Suppressor macrophage treated with lipopolysaccharide for 1 hour (primary cell): ENCODE measurements at regions not wholly inside any gene's neighbourhood (a gene's known extent, or its start where the extent isn't known, plus 50 kb on each side); places are given as distances from the start of the nearest gene placed in this dataset.
"Not testable (repeated sequence)": the region's sequence is repeated elsewhere in the genome, so short reads cannot be mapped to it uniquely, and the experiment has no call there.

ENCODE experiments used
- DNase-seq, 3 donors: peaks; one replicate each; pipeline ENCODE4 v3.0.0-alpha.2; 2020 to 2022

DNA sequence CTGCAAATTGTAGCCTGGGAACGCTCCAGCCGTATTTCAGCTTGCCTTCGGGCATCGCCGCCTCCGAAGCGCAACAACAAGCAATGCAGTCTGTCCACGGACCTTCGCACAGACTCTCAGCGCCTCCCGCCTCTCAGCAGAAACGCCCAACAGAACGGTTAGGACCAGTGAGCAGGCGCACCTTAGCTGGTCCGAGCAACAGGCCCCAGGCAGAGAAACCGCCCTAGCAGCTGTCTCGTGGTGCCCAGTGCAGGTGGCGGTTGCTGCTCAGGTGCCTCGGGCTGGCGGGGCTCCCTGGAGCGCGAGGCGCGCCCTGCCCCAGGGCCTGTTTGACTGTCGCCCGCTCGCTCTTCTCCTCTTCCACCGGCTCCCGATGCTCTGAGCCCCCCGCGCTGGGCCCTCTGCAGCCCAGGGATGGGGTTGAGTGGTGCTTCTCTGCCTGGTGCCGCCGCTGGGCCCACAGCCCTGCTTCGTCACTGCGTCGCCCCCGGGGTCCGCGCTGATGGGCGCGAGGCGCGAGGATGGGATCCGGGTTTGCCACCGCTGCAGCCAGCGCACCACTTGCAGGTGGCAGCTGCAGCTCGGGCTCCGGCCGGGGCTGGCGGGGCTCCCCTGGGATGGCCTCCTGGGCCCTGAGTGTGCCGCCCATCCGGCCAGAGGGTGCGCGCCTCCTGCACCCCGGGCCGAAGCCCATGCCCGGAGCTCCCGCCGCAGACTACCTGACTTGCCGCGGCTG is 268.4 kb upstream of the FRG2C start:
- DNase-seq, result no peak

DNA sequence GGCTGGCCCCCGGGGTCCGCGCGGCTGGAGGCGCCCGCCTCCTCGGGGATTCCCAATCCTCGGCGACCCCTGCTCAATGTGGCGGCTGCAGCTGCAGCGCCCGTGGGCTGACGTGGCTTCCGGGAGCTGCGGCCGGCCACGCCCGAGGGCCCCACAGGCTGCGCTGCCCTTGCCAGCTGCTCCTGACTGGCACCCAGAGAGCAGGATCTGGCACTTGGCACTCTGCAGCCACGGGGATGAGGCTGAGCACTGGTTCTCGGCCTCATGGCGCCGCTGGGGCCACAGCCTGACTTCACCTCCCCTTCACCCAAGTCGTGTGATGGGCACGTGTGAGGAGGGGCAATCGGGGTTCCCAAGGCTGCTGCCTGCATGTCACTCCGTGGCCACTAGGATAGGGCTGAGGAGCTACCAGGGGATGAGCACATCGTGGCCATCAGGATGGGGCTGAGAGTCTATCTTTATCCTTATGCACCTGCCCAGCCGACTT is 267.8 kb upstream of the FRG2C start:
- DNase-seq, result peak in 2 of 3 donors; percentile 3 to 15

DNA sequence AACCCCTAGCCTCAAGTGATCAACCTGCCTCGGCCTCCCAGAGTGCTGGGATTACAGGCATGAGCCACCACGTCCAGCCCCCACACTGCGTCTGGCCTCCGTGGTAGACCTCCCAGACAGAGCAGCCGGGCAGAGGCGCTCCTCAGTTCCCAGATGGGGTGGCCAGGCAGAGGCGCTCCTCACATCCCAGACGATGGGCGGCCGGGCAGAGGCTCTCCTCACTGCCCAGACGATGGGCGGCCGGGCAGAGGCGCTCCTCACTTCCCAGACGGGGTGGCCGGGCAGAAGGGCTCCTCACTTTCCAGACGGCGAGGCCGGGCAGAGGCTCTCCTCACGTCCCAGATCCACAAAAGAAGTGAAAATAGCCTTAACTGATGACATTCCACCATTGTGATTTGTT is 266.6 kb upstream of the FRG2C start:
- DNase-seq, result not testable (repeated sequence)

DNA sequence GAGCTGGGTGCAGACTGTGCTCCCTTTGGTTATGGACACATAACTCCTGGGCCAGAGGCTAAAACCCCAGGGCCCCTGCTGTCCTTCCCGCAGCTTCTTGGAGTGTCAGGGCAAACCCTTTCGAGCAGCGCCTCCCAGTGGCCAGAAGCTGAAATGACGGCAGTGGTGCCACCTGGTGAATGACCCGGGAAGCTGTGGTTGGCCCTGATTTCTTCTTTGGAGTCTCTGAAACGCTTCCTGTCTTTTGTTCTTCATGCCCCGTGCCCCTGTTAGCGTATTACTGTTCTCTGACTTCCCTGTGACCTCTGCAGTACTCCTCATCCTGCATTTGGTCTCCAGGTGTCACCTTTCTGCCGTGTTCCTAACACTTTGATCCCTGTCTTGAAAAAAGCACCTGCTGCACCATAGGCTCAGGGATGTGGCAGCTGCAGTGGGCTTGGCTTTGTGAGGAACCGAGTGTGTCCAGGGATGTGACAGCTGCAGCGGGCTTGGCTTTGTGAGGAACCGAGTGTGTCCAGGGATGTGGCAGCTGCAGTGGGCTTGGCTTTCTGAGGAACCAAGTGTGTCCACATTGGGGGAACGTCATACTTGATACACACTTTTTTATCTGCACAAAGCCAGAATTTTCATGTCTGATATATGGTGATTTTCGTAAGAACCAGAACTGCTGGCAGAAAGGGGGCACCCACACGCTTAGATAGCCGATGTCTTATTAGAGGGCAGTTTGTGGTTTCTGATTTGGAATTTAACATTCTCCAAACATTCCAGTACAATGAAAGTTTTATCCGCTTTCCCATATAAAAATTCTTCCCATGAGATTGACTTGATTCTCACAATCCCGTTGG is 241.8 kb upstream of the FRG2C start:
- not testable (repeated sequence) for DNase-seq

DNA sequence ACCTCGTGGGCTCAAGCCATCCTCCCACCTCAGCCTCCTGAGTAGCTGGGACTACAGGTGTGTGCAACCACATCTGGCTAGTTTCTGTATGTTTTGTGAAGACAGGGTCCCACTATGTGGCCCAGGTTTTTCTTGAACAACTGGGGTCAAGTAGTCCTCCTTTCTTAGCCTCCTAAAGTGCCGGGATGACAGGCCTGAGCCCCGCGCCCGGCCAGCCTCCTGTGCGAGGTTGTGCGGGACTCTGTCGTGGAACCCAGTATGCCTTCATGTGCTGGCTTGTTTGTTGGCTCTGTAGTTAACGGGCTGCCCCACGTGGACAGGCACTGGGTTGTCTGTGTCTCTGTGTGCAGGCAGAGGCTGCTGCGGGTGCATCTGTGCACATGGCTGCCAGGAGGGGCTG is 238.7 kb upstream of the FRG2C start:
- DNase-seq, result not testable (repeated sequence)

DNA sequence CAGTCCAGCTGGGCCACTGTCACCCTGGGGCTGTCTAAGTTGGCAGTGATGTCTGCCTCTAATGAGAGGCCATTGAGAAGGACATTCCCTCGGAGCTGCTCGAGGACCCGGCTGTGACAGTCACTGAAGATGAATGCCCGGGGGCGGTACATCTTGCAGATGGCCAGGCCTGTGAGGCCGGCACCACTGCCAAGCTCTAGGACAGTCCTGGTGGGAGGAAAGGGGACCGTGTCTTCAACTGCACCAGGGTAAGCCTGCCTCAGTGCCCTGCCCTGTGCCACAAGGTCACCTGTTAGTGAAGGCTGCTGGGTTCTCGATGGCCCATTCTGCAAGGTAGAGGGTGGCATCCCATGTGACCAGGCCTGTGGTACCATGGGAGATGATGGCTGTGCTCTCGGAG is 236.6 kb upstream of the FRG2C start:
- DNase-seq, result not testable (repeated sequence)

DNA sequence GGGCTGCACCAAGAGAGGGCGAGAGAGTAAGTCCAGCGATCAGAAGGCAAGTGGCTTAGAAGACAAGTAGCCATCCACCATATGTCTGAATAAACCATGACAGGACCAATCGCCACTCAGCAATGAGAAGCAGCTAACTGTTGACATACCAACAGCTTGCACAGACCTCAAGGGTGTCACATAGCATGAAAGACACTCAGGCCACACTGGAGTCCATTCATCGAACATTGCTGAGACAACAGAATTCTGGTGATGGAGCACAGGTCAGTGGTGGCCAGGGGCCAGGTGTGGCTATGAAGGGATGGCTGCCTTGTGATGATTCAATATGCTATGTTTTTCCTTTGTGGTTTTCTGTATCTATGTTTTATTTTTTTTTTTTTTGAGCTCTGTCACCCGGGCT is 236.2 kb upstream of the FRG2C start:
- not testable (repeated sequence) for DNase-seq

DNA sequence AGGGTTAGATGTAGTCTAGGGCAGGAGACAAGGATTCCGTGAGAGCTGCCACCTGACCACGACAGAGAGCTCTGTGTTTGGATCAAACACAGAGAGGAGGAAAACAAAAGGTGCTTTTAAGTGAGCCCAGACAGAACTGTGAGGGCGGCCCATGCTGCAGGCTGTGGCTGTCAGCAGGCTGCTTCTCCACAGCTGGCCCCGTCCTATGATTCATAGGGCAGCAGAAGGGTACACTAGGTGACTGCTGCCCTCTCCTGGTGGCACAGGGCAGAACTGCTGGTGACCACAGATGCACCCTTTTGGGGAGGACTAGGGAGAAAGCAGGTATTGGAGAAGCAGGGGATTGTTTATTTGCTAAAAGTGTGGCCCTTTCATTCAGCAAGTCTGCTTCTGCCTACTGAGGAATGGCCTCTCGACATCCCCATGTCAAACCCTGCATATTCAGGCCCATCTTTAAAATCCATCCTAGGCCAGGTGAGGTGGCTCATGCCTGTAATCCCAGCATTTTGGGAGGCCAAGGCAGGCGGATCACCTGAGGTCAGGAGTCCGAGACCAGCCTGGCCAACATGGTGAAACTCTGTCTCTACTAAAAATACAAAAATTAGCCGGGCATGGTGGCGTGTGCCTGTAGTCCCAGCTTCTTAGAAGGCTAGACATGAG is 234.4 kb upstream of the FRG2C start:
- DNase-seq, result peak; percentile 80 to 90 (median 87)

DNA sequence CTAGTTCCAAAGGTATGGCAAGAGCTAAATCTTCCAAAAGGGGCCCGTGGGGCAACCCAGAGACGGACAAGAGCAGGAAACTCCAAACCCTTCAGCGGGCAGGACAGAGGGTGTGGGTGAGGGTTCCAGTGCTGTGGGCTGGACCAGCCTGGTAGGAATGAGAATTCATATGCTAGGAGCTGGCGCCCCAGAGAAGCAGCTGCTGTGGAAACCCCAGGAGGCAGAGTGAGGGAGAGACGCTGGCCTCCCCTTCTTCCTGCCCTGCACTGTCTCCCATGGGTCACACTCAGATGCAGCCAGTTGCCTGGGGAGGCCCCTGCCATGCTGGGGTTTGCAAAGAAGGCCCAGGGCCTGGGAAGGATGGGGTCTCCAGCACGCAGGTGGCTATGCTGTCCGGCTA is 233.7 kb upstream of the FRG2C start:
- DNase-seq, result not testable (repeated sequence)

DNA sequence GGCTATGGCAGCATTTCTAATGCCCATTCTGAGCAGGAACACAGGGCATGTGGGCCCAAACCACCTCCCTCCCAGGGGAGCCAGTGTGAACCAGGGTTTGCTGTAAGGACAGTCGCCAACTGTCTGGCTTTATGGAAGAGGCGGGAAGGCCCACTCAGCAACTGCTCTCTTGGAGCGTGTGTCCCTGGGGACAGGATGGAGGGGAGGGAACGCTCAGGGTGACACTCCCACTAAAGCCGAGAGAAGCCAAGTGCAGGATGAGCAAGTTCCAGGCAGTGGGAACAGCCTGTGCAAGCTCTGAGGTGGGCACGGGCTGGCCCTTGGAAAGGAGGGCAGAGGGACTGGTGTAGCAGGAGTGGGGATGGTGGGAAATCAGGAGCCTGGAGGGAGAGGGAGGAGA is 233.0 kb upstream of the FRG2C start:
- DNase-seq, result not testable (repeated sequence)

DNA sequence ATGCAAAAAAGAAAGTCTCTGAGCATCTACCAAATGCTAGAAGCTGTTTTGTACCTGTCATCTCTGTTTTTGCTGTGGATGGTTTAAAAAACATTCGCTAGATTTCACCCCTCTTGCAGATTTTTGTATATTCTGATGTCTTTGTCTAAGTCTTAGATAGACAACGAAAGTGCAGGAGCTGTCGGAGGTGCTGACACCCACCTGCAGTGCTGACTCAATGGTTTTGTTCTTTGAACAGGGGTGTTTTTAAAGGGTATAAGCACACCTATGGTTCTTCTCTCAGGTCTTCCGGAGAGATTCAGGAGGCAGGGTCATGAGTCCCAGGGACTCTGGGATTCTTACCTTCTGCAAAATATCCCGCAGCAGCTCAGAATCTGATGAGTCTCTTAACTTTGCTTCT is 231.7 kb upstream of the FRG2C start:
- DNase-seq, result not testable (repeated sequence)

DNA sequence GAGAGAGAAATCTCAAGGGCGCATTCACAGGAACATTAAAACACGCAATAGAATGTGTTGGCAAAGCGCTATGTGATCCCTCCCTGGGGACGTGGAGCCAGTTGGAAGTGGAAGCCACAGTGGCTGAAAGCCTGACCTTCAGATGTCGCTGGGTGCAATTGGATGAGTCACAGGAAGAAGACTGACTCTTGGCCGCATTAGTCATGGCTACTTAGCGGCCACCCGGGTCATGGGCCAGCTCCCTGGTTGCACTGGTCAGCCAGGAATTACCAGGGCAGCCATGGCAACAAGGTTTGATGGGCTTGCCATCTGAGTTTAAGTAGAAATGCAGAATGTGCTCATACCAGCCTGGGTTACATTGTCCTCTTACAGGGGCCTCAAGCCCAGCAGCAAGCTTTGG is 231.2 kb upstream of the FRG2C start:
- DNase-seq, result peak; percentile 85 to 91 (median 88)

DNA sequence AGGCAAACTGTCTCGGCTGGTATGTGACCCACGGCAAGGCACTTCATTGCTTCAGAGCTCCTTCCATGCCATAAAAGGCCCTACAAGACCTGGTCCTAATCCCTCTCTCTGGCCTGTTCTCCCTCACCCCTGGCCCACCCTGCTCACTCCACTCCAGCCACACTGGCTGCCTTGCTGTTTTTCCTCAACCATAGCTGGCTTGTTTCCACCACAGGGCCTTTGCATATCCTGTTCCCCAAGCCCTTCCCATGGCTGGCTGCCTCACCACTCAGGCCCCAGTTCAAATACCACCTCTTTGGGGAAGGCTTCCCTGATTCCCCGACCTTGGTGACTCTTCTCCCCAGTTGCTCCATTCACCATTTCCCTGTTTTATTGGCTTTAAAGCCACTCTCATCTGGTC is 230.8 kb upstream of the FRG2C start:
- DNase-seq, result not testable (repeated sequence)

DNA sequence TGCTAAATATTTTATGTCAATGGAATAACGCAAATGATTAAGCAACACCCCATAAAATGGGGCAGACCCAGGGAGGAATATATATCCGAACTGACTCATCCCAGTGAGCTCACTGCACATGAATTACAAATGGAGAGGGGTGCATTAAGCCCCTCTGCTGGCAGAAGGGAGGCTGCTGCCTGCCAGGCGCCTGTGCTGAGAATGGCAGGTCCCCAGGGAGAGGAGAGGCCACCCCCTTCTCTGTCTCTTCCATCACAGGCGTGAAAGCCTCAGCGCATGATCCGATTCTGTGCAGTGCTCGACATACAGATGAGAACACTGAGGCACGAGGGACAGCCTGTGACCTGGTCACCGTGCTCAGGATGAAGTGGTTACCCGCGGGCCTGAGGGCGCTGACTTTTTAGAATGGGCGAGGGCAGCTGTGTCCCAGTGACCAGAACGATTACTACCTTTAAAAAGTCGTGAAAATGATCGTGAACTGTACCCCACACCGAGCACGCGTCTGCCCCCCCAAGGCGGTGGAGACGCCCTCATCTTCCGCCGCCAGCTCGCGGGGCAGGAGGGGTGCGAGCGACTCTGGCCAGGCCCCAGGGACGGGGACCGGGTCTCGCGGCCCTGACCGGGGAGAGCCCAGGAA is 229.7 kb upstream of the FRG2C start:
- DNase-seq, result peak; percentile 39 to 55 (median 39)

DNA sequence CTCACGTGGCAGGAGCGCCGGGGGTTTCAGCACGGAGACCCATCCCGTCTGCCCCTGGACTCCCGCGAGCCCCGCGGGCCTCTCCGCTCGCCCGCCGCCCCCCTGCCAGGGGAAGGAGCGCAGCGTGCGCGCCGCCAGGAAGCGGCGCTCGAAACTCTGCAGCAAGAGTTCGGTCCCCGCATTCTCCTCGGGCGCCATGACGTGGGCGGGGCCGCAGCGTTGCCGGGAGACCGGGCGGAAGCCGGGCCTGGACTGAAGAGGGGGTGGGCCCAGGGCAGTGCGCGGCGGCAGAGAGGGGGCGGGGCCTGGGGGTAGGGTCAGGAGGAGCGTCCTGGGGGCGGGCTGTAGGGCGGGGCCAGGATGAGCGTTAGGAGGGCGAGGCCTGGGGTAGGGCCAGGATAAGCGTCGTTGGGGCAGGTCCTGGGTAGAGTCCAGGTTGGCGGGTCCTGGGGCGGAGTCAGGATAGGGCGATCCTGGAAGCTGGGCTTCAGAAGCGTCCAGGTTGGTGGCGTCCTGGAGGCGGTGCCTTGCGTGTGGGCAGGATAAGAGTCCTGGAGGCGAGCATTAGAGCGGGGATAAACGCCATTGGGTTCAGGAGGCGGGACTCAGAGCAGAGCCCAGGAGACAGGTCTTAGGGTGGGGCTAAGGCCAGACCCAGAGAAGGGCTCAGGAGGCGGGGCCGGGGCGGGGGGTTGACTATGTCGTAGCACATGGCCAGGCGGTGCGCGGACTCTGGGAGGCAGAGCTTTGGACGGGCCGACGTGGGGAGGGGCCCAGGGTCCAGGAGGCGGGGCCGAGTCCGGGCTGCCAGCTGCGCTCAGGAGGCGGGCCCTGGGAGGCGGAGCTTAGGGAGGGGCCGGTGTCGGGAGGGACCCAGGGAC is 229.0 kb upstream of the FRG2C start:
- DNase-seq, result peak; percentile 97 to 100 (median 98)

DNA sequence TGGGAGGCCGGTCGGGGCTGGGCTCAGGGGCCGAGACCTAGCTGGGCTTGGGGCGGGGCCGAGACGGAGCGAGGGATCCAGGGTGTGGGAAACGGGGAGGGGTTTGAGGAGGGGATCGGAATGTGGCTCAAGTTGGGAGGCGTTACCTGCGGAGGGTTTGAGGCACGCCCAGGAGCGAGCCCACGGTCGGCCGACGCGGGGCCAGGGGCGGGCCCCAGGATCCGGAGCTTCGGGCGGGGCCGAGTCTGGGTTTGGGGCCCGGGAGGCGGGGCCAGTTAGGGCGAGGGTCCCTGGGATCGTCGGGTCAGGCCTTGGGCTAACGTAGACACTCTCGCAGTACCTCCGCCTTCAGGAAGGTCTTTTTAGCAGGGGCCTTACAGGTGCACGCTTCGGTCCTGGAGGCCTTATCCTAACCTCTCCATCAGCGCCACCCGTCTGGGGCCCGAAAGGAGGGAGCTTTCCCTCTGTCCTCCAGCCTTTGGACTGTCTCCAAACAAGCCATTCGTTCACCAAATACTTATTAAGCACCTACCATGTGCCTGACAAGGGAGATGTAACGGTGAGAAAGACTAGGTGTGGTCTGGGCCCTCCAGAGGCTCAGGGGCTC is 228.2 kb upstream of the FRG2C start:
- DNase-seq, result peak in 1 of 3 donors; percentile 82

DNA sequence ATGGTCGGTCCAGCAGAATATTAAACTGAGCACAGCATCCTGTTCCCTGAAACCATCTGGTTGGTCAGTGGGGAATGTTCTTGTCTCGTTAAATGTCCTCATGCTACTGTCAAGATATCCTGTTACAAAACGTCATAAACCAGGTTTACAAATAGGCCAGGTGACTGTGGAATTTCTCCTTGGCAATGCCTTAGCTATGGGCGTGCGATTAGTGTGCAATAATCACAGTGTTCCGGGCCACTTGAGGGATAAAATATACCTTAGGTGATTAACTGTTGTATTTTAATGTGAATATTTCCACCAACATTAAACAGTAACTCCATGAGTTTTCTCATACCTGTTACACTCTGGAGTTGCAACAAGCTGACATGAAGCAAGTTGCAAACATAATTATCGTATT is 223.1 kb upstream of the FRG2C start:
- not testable (repeated sequence) for DNase-seq

DNA sequence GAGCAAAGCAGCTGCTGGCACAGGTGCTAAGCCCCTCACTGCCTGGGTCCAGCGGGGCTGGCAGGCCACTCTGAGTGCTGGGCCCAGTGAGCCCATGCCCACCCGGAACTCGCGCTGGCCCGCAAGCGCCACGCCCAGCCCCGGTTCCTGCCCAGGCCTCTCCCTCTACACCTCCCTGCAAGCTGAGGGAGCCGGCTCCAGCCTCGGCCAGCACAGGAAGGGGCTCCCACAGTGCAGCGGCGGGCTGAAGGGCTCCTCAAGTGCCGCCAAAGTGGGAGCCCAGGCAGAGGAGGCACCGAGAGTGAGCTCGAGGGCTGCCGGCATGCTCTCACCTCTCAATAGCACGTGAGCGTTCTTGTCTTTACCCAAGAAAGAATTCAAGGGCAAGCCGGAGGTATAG is 219.5 kb upstream of the FRG2C start:
- DNase-seq, result not testable (repeated sequence)

DNA sequence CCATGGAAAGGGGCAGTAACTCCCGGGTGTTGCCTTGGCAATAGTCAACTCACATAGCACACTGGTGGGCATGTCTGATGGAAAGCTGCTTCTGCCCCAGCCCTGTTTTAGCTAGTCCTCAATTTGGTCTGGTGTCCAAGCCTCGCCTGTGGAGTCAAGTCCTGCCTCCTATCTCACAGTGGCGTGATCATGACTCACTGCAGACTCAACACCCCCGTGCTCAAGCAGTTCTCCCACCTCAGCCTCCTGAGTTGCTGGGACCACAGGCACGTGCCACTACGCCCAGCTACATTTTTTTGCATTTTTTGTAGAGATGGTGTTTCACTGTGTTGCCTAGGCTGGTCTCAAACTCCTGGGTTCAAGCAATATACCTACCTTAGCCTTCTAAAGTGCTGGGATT is 218.9 kb upstream of the FRG2C start:
- DNase-seq, result not testable (repeated sequence)

DNA sequence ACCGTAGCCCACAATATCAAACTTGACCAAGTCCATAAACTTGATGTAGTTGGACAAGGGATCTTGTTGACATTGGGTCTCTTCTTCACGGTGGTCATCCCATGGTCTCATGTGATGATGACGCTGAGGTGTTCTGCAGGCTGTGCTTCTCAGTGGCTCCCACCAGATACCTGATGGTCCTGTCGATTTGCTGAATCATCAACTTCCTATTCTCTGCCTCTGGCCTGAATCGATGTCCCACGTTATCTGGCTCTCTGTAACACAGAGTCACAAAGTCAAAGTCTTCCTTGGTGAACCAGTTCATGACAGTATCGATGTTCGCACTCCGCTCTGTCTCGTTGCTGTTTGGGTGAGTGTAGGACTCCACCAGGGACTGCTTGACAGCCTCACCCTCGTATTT is 217.2 kb upstream of the FRG2C start:
- DNase-seq, result not testable (repeated sequence)

DNA sequence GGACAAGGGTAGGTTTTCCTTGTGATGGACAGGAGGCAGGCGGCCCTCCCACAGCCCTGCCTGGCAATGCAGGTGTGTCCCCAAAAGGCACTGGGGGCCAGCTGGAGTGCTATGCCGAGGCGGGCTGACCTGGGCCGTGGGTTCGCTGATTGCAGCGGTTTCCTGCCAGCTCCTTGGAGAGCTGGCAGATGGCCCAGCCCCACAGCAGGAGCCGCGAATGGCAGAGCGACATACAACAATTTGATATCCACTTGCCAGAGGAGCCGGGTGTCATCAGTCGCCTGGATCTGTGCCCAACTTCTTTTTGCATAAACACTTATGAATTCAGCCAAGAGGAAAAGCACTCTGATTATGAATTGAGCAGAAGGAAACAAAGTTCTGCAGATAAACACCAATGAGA is 210.8 kb upstream of the FRG2C start:
- DNase-seq, result not testable (repeated sequence)
